GM12872 (cell line): ENCODE measurements at regions not wholly inside any gene's neighbourhood (a gene's known extent, or its start where the extent isn't known, plus 50 kb on each side); places are given as distances from the start of the nearest gene placed in this dataset.

Experiments used
- TF ChIP-seq, protein P1 (sequence below): IDR thresholded peaks from 3 replicates; pipeline ENCODE4 v1.5.1; 2011; ENCODE audit warnings: low read depth, mild to moderate bottlenecking, low read length, moderate library complexity; ENCODE audit not compliant: insufficient read depth

DNA sequence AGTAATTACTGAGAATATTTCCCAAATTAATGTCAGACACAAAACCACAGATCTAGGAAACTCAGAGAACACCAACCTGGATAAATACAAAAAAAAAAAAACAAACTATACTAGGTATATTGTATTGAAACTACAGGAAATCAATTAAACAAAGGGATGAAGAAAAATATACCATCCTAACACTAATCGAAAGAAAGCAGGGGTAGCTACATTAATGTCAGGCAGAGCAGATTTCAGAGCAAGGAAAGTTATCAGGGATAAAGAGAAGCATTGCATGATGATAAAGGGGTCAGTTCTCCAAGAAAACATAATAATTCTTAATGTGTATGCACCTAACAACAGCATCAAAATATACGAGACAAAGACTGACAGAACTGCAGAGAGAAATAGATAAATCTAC lies 89.9 kb downstream of the TOMM20 start:
- TF ChIP-seq, protein P1, sequence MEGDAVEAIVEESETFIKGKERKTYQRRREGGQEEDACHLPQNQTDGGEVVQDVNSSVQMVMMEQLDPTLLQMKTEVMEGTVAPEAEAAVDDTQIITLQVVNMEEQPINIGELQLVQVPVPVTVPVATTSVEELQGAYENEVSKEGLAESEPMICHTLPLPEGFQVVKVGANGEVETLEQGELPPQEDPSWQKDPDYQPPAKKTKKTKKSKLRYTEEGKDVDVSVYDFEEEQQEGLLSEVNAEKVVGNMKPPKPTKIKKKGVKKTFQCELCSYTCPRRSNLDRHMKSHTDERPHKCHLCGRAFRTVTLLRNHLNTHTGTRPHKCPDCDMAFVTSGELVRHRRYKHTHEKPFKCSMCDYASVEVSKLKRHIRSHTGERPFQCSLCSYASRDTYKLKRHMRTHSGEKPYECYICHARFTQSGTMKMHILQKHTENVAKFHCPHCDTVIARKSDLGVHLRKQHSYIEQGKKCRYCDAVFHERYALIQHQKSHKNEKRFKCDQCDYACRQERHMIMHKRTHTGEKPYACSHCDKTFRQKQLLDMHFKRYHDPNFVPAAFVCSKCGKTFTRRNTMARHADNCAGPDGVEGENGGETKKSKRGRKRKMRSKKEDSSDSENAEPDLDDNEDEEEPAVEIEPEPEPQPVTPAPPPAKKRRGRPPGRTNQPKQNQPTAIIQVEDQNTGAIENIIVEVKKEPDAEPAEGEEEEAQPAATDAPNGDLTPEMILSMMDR, result no peak

DNA sequence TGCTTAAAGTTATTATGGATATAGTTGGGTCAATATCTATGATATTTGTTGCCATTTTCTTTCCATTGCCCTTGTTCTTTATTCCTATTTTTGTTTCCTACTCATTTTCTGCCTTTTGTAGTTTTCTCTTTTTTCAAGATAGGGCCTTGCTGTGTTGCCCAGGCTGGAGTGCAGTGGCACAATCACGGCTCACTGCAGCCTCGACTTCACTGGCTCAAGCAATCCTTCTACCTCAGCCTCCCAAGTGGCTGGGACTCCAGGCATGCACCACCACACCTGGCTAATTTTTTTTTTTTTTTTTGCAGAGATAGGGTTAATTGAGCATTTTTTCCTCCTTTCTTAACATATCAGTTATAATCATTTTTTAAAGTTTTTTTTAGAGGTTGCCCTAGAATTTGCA lies 92.7 kb downstream of the TOMM20 start:
- TF ChIP-seq, protein P1, result no peak

DNA sequence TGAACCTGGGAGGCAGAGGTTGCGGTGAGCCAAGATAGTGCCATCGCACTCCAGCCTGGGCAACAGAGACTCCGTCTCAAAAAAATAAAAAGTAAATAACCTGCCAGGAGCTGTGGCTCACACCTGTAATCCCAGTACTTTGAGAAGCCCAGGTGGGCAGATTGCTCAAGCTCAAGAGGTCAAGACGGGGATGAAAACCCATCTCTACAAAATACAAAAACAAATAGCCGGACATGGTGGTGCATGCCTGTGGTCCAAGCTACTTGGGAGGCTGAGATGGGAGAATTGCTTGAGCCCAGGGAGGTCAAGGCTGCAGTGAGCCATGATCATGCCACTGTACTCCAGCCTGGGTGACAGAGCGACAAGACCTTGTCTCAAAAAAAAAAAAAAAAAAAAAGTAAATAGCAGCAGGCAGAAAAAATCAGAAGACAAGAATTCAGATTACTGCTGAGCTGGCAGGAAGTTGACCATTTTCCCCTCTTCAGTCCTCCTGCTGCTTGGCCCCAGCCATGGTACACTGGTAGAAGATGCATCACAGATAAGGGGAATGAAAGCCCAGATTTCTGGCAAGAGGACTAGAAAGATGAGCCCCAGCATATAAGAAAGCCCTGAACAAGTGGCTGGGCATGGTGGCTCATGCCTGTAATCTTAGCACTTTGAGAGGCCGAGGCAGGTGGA lies 97.6 kb downstream of the TOMM20 start:
- TF ChIP-seq, protein P1, result no peak

DNA sequence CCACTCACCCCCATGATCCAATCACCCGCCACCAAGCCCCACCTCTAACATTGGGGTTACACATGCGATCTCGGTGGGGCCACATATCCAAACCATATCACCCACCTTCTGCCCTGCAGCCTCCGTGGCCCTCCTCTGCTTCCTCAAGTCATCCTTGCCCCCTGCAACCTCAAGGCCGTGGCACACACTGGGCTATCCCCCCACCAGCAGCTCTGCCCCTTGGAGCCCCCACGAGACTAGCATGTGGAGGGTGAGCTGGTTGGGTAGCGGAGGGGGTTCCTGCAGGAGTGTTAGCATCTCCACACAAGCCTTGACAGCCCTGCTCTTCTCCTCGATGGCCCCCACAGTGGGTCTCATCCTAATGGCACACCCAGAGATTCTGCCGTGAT lies 100.8 kb downstream of the TOMM20 start:
- TF ChIP-seq, protein P1, result no peak

DNA sequence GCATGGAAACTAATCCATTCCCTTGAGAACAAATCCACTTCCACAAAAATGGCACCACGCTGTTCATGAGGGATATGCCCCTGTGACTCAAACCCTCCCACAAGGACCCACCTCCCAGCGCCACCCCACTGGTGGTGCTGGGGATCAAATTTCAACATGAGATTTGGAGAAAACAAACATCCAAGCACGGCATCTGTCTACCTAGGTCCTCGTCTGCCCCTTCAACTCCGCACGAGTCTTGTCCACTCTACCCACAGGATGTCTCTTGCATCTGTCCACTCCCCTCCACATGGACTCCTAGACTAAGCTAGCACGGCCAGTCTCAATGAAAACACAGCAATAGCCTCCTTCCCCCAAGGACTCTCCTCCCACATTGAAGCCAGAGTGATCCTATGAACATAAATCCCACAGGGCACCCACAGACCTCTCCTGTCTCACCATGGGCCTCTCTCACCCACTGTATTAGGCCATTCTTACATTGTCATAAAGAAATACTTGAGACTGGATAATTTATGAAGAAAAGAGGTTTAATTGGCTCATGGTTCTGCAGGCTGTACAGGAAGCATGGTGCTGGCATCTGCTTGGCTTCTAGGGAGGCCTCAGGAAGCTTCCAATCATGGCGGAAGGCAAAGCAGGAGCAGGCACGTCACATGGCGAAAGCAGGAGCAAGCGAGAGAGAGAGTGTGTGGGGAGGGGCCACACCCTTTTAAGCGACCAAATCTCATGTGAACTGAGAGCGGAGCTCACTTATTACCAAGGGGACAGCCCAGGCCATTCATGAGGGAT lies 101.4 kb downstream of the TOMM20 start:
- TF ChIP-seq, protein P1, result no peak

DNA sequence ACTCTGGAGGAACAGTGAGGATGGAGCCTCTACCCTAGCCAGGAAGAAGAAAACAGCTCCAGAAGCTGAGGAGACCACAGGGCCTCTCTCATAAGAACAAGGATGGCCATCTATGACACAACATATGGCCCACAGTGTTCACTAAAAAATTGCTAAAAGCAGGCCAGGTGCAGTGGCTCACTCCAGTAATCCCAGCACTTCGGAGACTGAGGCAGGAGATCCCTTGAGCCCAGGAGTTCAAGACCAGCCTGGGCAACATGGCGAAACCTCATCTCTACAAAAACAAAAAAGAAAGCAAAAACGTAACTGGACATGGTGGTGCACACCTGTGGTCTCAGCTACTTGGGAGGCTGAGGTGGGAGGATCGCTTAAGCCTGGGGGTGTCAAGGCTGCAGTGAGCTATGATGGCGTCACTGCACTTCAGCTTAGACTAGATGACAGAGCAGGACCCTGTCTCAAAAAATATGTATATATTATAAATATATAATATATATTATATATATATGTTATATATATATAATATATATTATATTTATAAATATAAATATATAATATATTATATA lies 103.1 kb downstream of the TOMM20 start:
- TF ChIP-seq, protein P1, result no peak

DNA sequence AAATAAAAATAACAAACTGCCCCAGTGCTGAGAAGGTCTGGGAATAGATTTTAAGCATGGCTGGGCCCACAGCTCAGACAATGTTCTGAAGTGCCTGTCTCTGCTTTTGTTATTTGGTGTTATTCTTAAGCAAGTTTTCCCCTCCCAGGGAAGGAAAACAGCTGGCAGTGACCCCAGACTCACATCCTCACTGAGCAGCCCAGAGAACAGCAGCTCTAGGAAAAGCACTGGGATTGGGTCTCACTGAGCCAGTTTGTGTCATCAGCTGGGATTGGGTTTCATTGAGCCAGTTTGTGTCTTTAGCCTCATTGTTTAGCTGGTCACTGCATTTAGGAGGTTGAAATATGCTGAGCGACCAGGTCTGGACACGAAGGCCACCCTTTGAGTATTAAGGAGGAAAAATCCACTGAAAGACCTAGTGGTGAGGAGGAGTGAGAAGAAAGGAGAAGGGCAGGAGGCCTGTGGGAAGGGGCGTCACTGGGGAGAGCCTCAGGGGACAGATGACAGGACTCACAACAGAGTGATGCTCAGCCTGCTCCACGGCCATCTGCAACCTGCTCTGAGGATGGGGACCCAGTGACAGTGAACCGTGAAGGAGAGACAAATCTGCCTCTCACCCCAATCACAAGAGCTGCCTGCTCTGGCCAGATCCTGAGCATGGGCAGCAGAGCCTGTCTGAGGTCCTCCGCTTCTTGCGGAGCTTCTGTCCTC lies 103.8 kb downstream of the TOMM20 start:
- TF ChIP-seq, protein P1, result no peak
